ENCODE measurements at regions not wholly inside any gene's neighbourhood (a gene's known extent, or its start where the extent isn't known, plus 50 kb on each side); places are given as distances from the start of the nearest gene placed in this dataset.

GRCh38 chr1:55572878-55573734 is 357.9 kb upstream of the USP24 start:
- no peak overlapping the region for H3K27ac ChIP-seq
- intact Hi-C loops (cut with DNase I; ENCODE audit: low total_unique reads) (no loop called here), in situ Hi-C loops (cut with MboI; ENCODE audit: low pct_ligation_motif_present in 1 of 4, low pct_unique_long_range_greater_than_20kb in 1 of 4, low sequenced_read_pairs in 3 of 4) (no loop called here)
- no peaks in the 10 kb centered on the region for H3K27me3 ChIP-seq
- H3K4me1 ChIP-seq, result no peaks in the 10 kb centered on the region
- no peak overlapping the region for H3K4me3 ChIP-seq
- no peaks in the 10 kb centered on the region for H3K36me3 ChIP-seq
- WGBS, 2 donors (ENCODE audit: low coverage in 1 of 2), result 77 to 82% methylated on average over 9 to 14 of the region's 14 CpGs
- no peaks in the 10 kb centered on the region for H3K9me3 ChIP-seq
- no peak for DNase-seq
- no peak for TF ChIP-seq EP300 (IDR thresholded peaks at IDR 0.05; ENCODE audit: low read depth)
- TF ChIP-seq, protein P1, sequence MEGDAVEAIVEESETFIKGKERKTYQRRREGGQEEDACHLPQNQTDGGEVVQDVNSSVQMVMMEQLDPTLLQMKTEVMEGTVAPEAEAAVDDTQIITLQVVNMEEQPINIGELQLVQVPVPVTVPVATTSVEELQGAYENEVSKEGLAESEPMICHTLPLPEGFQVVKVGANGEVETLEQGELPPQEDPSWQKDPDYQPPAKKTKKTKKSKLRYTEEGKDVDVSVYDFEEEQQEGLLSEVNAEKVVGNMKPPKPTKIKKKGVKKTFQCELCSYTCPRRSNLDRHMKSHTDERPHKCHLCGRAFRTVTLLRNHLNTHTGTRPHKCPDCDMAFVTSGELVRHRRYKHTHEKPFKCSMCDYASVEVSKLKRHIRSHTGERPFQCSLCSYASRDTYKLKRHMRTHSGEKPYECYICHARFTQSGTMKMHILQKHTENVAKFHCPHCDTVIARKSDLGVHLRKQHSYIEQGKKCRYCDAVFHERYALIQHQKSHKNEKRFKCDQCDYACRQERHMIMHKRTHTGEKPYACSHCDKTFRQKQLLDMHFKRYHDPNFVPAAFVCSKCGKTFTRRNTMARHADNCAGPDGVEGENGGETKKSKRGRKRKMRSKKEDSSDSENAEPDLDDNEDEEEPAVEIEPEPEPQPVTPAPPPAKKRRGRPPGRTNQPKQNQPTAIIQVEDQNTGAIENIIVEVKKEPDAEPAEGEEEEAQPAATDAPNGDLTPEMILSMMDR (IDR thresholded peaks at IDR 0.05), result no peak
- no peak for TF ChIP-seq POLR2AphosphoS5 (IDR thresholded peaks at IDR 0.05)
- TF ChIP-seq POLR2A (IDR thresholded peaks at IDR 0.05), result no peak

- intact Hi-C loops (cut with DNase I; ENCODE audit: low total_unique reads), result no loop called here
- H3K27ac ChIP-seq, result no peak overlapping the region
- H3K36me3 ChIP-seq, result no peaks in the 10 kb centered on the region
- H3K27me3 ChIP-seq, result no peaks in the 10 kb centered on the region
- no peaks in the 10 kb centered on the region for H3K9me3 ChIP-seq
- no peaks in the 10 kb centered on the region for H3K4me1 ChIP-seq
- H3K4me3 ChIP-seq, result no peak overlapping the region
- TF ChIP-seq, protein P1 (IDR thresholded peaks at IDR 0.05), result no peak
- no peak for TF ChIP-seq EP300 (IDR thresholded peaks at IDR 0.05; ENCODE audit: low read depth)
- no peak for TF ChIP-seq POLR2A (IDR thresholded peaks at IDR 0.05)
- TF ChIP-seq POLR2AphosphoS5 (IDR thresholded peaks at IDR 0.05), result no peak
- DNase-seq, result no peak
- in situ Hi-C loops (cut with MboI; ENCODE audit: low pct_ligation_motif_present in 1 of 4, low pct_unique_long_range_greater_than_20kb in 1 of 4, low sequenced_read_pairs in 3 of 4), result no loop called here
- 87 to 94% methylated on average over 3 of the region's 3 CpGs for WGBS, 2 donors (ENCODE audit: low coverage in 1 of 2)
Measured at GRCh38 chr1:55571767-55572166, 356.6 kb upstream of the USP24 start.

DNA sequence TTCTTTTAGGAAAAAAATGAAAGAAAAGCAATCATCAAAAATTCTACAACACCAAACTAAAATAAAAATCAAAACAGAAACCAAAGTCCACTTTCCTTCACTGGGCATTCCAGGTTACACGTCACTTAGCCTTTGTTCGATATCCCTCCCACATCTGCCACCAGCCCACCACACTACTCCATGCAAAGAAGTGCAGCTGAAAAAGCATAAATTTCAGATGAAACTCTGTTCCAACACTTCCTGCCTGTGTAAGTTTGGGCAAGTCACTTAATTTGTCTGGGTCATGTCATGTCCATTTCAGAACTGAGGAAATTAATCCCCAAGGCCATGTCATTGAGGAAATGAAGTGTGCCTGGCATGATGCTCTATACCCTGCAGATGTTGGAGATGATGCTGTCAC is 354.3 kb upstream of the USP24 start:
- no peak overlapping the region for H3K27ac ChIP-seq
- DNase-seq, result no peak
- 90 to 96% methylated on average over 2 of the region's 2 CpGs for WGBS, 2 donors (ENCODE audit: low coverage in 1 of 2)
- H3K27me3 ChIP-seq, result no peaks in the 10 kb centered on the region
- H3K36me3 ChIP-seq, result no peaks in the 10 kb centered on the region
- TF ChIP-seq EP300 (IDR thresholded peaks at IDR 0.05; ENCODE audit: low read depth) (no peak), POLR2A (IDR thresholded peaks at IDR 0.05) (no peak), POLR2AphosphoS5 (IDR thresholded peaks at IDR 0.05) (no peak)
- TF ChIP-seq, protein P1 (IDR thresholded peaks at IDR 0.05), result no peak
- H3K4me1 ChIP-seq, result no peaks in the 10 kb centered on the region
- in situ Hi-C loops (cut with MboI; ENCODE audit: low pct_ligation_motif_present in 1 of 4, low pct_unique_long_range_greater_than_20kb in 1 of 4, low sequenced_read_pairs in 3 of 4), result no loop called here
- H3K9me3 ChIP-seq, result no peaks in the 10 kb centered on the region
- intact Hi-C loops (cut with DNase I; ENCODE audit: low total_unique reads), result no loop called here
- no peak overlapping the region for H3K4me3 ChIP-seq

DNA sequence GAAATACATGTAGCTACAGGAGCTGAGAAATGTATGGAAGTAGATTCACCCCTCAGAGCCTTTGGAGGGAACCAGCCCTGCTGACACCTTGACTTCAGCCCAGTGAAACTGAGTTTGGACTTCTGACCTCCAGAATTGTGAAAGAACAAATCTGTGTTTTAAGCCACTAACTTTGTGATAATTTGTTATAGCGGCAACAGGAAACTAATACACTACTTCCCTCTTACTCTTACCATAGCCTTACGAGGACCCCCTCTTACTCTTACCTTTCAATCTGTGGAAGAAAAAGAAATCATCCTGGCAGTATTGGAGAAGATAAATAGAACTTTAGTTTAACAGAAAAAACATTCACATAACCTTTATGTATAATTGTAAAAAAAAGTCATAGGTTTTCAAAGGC is 353.6 kb upstream of the USP24 start:
- Histone ChIP-seq H3K4me1 (no peaks in the 10 kb centered on the region), H3K9me3 (no peaks in the 10 kb centered on the region), H3K36me3 (no peaks in the 10 kb centered on the region), H3K27ac (no peak overlapping the region), H3K4me3 (no peak overlapping the region), H3K27me3 (no peaks in the 10 kb centered on the region)
- DNase-seq, result no peak
- WGBS, 2 donors (ENCODE audit: low coverage in 1 of 2), result 73 to 76% methylated on average over 2 of the region's 2 CpGs
- in situ Hi-C loops (cut with MboI; ENCODE audit: low pct_ligation_motif_present in 1 of 4, low pct_unique_long_range_greater_than_20kb in 1 of 4, low sequenced_read_pairs in 3 of 4) (no loop called here), intact Hi-C loops (cut with DNase I; ENCODE audit: low total_unique reads) (no loop called here)
- TF ChIP-seq POLR2A (IDR thresholded peaks at IDR 0.05) (no peak), POLR2AphosphoS5 (IDR thresholded peaks at IDR 0.05) (no peak), EP300 (IDR thresholded peaks at IDR 0.05; ENCODE audit: low read depth) (no peak)
- TF ChIP-seq, protein P1 (IDR thresholded peaks at IDR 0.05), result no peak
